Omental fat pad (tissue), 3 donors: ENCODE measurements at regions not wholly inside any gene's neighbourhood (a gene's known extent, or its start where the extent isn't known, plus 50 kb on each side); places are given as distances from the start of the nearest gene placed in this dataset.

Experiments used
- ATAC-seq: fragments of 150-250 bp; one replicate; pipeline ENCODE4 v1.9.1; 2016; ENCODE audit warnings: mild to moderate bottlenecking, moderate library complexity; ENCODE audit not compliant: low FRiP score
- DNase-seq: peaks from one replicate; pipeline ENCODE4 v3.0.0-alpha.2; 2019; ENCODE audit warnings: low spot score
- TF ChIP-seq, protein P1 (sequence below), 3 donors: fragments of 450-650 bp; IDR thresholded peaks; one replicate each; pipeline ENCODE4 v1.5.1; 2016 to 2017; ENCODE audit warnings: antibody characterized with exemption in 3 of 3, mild to moderate bottlenecking in 3 of 3, moderate library complexity in 2 of 3

GRCh38 chr5:118778941-118779340 is 209.4 kb downstream of the DTWD2 start:
- ATAC-seq: no peak

GRCh38 chr5:118777189-118777736 is 211.1 kb downstream of the DTWD2 start:
- TF ChIP-seq, protein P1, sequence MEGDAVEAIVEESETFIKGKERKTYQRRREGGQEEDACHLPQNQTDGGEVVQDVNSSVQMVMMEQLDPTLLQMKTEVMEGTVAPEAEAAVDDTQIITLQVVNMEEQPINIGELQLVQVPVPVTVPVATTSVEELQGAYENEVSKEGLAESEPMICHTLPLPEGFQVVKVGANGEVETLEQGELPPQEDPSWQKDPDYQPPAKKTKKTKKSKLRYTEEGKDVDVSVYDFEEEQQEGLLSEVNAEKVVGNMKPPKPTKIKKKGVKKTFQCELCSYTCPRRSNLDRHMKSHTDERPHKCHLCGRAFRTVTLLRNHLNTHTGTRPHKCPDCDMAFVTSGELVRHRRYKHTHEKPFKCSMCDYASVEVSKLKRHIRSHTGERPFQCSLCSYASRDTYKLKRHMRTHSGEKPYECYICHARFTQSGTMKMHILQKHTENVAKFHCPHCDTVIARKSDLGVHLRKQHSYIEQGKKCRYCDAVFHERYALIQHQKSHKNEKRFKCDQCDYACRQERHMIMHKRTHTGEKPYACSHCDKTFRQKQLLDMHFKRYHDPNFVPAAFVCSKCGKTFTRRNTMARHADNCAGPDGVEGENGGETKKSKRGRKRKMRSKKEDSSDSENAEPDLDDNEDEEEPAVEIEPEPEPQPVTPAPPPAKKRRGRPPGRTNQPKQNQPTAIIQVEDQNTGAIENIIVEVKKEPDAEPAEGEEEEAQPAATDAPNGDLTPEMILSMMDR (IDR thresholded peaks at IDR 0.05): no peak
- ATAC-seq: no peak

More at GRCh38 chr5:118778941-118779340, 209.4 kb downstream of the DTWD2 start:
- no peak for DNase-seq
- TF ChIP-seq, protein P1 (IDR thresholded peaks at IDR 0.05): no peak

GRCh38 chr5:118776755-118777154 is 211.6 kb downstream of the DTWD2 start:
- ATAC-seq (no peak), DNase-seq (no peak)
- TF ChIP-seq, protein P1 (IDR thresholded peaks at IDR 0.05): no peak

More at GRCh38 chr5:118777189-118777736, 211.1 kb downstream of the DTWD2 start:
- no peak for DNase-seq

DNA sequence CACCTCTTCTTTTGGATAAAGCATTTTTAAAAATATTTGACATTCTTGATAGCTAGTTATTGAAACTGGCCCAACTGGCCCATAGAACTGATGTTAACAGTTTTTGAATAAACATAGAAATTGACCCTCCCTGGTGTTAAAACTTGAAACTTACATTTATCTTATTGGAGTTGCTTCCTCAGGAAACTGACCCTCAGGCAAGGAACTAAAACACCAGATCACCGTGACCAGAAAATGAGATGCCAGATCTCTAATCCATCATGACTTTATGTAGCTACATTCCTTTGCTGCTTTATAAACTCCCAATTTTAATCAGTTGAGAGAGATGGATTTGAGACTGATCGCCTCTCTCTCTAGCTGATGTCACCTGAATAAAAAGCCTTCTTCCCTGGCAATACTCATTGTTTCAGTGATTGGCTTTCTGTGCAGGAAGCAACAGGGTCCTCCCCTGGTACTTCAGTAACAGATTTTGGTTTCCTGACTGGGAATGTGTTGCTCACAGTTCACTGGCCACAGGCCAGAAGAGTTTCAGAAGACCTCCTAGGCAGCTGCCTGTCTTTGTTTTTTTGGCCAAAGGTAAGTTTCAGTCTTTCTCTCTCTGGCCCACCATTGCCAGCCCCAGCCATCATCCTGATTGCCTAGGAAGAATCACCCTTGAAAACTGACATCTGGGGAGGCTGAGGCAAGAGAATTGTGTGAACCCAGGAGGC is 212.4 kb downstream of the DTWD2 start:
- no peak for DNase-seq
- no peak for ATAC-seq
- TF ChIP-seq, protein P1 (IDR thresholded peaks at IDR 0.05): no peak

- DNase-seq (no peak), ATAC-seq (no peak)
- TF ChIP-seq, protein P1 (IDR thresholded peaks at IDR 0.05): no peak
These were observed 219.7 kb downstream of the DTWD2 start for GRCh38 chr5:118768607-118769175.

- ATAC-seq: no peak
- TF ChIP-seq, protein P1 (IDR thresholded peaks at IDR 0.05): no peak
- no peak for DNase-seq
These were observed 226.1 kb downstream of the DTWD2 start for GRCh38 chr5:118762291-118762690.
